ENCODE measurements at regions not wholly inside any gene's neighbourhood (a gene's known extent, or its start where the extent isn't known, plus 50 kb on each side); places are given as distances from the start of the nearest gene placed in this dataset.

- Histone ChIP-seq H2AFZ (no peak overlapping the region), H3K27me3 (ENCODE audit: insufficient read depth) (no peaks in the 10 kb centered on the region), H3F3A (replicated peaks; ENCODE audit: low read depth) (no peaks in the 10 kb centered on the region), H3K9me2 (ENCODE audit: insufficient read depth) (no peaks in the 10 kb centered on the region; the same call in 1 of the 2 replicates), H3K79me2 (replicated peaks; ENCODE audit: insufficient read depth) (no peaks in the 10 kb centered on the region), H3K36me3 (ENCODE audit: insufficient read depth) (no peaks in the 10 kb centered on the region), H4K20me1 (replicated peaks; ENCODE audit: insufficient read depth) (no peaks in the 10 kb centered on the region), H3K4me3 (no peak overlapping the region), H3K4me2 (no peak overlapping the region), H3K27ac (ENCODE audit: low read depth) (no peak overlapping the region), H3K4me1 (ENCODE audit: insufficient read depth) (no peaks in the 10 kb centered on the region)
- ATAC-seq (no peak), DNase-seq (ENCODE audit: low spot score) (no peak)
- Mint-ChIP-seq H3K36me3 (ENCODE audit: low read depth) (no peaks in the 10 kb centered on the region), H3K27me3 (ENCODE audit: insufficient read depth, low read depth, poor library complexity) (peaks cover under 1% of the 10 kb centered on the region), H3K9me3 (no peaks in the 10 kb centered on the region; the same call in 2 of the 3 replicates), H3K27ac (no peak overlapping the region), H3K4me1 (peaks cover 11% of the 10 kb centered on the region), H3K4me3 (no peak overlapping the region)
- TF ChIP-seq EZH2 (IDR thresholded peaks at IDR 0.05; ENCODE audit: low read depth, unreplicated experiment) (no peak), STAT1 (IDR thresholded peaks at IDR 0.05; ENCODE audit: unreplicated experiment) (no peak), EZH2phosphoT487 (IDR thresholded peaks at IDR 0.05; ENCODE audit: unreplicated experiment) (no peak), CTCF (conservative IDR thresholded peaks at IDR 0.05; ENCODE audit: low read depth in 2 of 2) (no peak), JUNB (IDR thresholded peaks at IDR 0.05; ENCODE audit: unreplicated experiment) (no peak), REST (IDR thresholded peaks at IDR 0.05; ENCODE audit: unreplicated experiment) (no peak), ZNF462 (CRISPR knock-in tag; IDR thresholded peaks at IDR 0.05) (no peak), ZNF114 (CRISPR knock-in tag; IDR thresholded peaks at IDR 0.05) (no peak), CREB1 (CRISPR knock-in tag; IDR thresholded peaks at IDR 0.05; ENCODE audit: low read depth) (no peak), POLR2AphosphoS5 (IDR thresholded peaks at IDR 0.05; ENCODE audit: low read depth) (no peak), ETS1 (IDR thresholded peaks at IDR 0.05) (no peak)
Measured at GRCh38 chr17:5675625-5676421, 91.5 kb upstream of the NLRP1 start.
